Spleen (tissue), 11 donors: ENCODE measurements at regions not wholly inside any gene's neighbourhood (a gene's known extent, or its start where the extent isn't known, plus 50 kb on each side); places are given as distances from the start of the nearest gene placed in this dataset.

Experiments used
- DNase-seq: peaks from one replicate; pipeline ENCODE4 v3.0.0-alpha.2; 2020
- H3K27ac ChIP-seq, 8 donors: fragments of 200-600 bp; sonication (generic) in 7 of 8; 1 replicate in 4 of 8; 2 replicates in 4 of 8; pipeline versions ENCODE4 v1.5.0 to v1.8.0; 2016 to 2021; ENCODE audit warnings: inconsistent platforms in 4 of 8, mild to moderate bottlenecking in 4 of 8, moderate library complexity in 1 of 8
- H3K27me3 ChIP-seq, 7 donors: fragments of 200-600 bp; sonication (generic) in 6 of 7; replicated peaks in 1 of 7; 1 replicate in 4 of 7; 2 replicates in 3 of 7; pipeline versions ENCODE4 v1.5.0 to v1.8.0; 2016 to 2021; ENCODE audit warnings: inconsistent platforms in 3 of 7, mild to moderate bottlenecking in 1 of 7
- H3K36me3 ChIP-seq, 6 donors: fragments of 200-600 bp; sonication (generic) in 5 of 6; 1 replicate in 4 of 6; 2 replicates in 2 of 6; pipeline versions ENCODE4 v1.5.0 to v1.8.0; 2016 to 2021; ENCODE audit warnings: inconsistent platforms in 2 of 6
- H3K4me1 ChIP-seq, 6 donors: fragments of 200-600 bp; sonication (generic) in 5 of 6; 1 replicate in 3 of 6; 2 replicates in 3 of 6; pipeline versions ENCODE4 v1.5.0 to v1.8.0; 2016 to 2021; ENCODE audit warnings: inconsistent platforms in 3 of 6
- H3K4me3 ChIP-seq, 8 donors: fragments of 200-600 bp; sonication (generic) in 7 of 8; 1 replicate in 4 of 8; 2 replicates in 4 of 8; pipeline versions ENCODE4 v1.5.0 to v1.8.0; 2016 to 2021; ENCODE audit warnings: inconsistent platforms in 4 of 8, mild to moderate bottlenecking in 4 of 8, moderate library complexity in 2 of 8
- H3K9me3 ChIP-seq, 8 donors: fragments of 200-600 bp; sonication (generic) in 7 of 8; 1 replicate in 4 of 8; 2 replicates in 4 of 8; pipeline versions ENCODE4 v1.5.0 to v1.8.0; 2016 to 2021; ENCODE audit warnings: inconsistent platforms in 4 of 8
- CTCF ChIP-seq, 11 experiments: fragments of 200-600 bp in 7 of 11; fragments of 450-650 bp in 4 of 11; sonication (generic) in 4 of 11; IDR thresholded peaks in 8 of 11; conservative IDR thresholded peaks in 3 of 11; 1 replicate in 7 of 11; 2 replicates in 4 of 11; pipeline versions ENCODE4 v1.4.0 to v1.8.0; 2016 to 2021; ENCODE audit warnings: antibody characterized with exemption in 11 of 11, inconsistent platforms in 4 of 11, mild to moderate bottlenecking in 1 of 11
- POLR2A ChIP-seq, 3 donors: fragments of 450-650 bp; IDR thresholded peaks; one replicate each; pipeline ENCODE4 v1.5.1; 2017; ENCODE audit warnings: antibody characterized with exemption in 3 of 3, mild to moderate bottlenecking in 1 of 3
- POLR2AphosphoS5 ChIP-seq, 3 donors: sonication (generic); formaldehyde crosslinking; IDR thresholded peaks; one replicate each; pipeline ENCODE4 v1.5.1; 2017; ENCODE audit warnings: antibody characterized with exemption in 3 of 3
- WGBS, 5 donors: extraction: QIAGEN DNeasy Blood & Tissue Kit in 3 of 5; methylation state at CpG; one replicate each; pipeline versions ENCODE4 v1.1.5 to v1.1.7; 2013 to 2018; 5-methylcytosine and 5-hydroxymethylcytosine counted together
- intact Hi-C: fragments of 100-400 bp; cut with DNase I; formaldehyde crosslinking; loops from one replicate; pipeline ENCODE4 v1.15.0; 2023; ENCODE audit warnings: low total_unique reads
- donor health status: healthy with polysubstance abuse.
- donor health status: DM: no; HTN: no; CAD: no; lungs with moderate emphysema.
- donor health status: DM: no; HTN: no; CAD: no.
- donor health status: Bipolar disorder and iron deficiency.
- donor health status: healthy.
- donor health status: DM: no; HTN: no; CAD: no.
- donor health status: DM: yes; HTN: yes; CAD: no.

GRCh38 chr2:156134887-156135286 lies 197.6 kb downstream of the NR4A2 start:
- TF ChIP-seq CTCF (IDR thresholded peaks at IDR 0.05 in 8 of 11, conservative IDR thresholded peaks at IDR 0.05 in 3 of 11): no peak
- no peak for TF ChIP-seq POLR2AphosphoS5 (IDR thresholded peaks at IDR 0.05)
- TF ChIP-seq POLR2A (IDR thresholded peaks at IDR 0.05): no peak
- no peak overlapping the region for H3K4me3 ChIP-seq
- H3K27me3 ChIP-seq: no peaks in the 10 kb centered on the region
- WGBS, 5 donors: 91 to 96% (median 91%) methylated on average over 5 of the region's 5 CpGs
- intact Hi-C loops: no loop called here
- no peaks in the 10 kb centered on the region for H3K36me3 ChIP-seq
- H3K27ac ChIP-seq: no peak overlapping the region
- no peaks in the 10 kb centered on the region for H3K4me1 ChIP-seq
- no peak for DNase-seq
- H3K9me3 ChIP-seq: peaks cover 0 to 1% (median 0%) of the 10 kb centered on the region in 8 donors

GRCh38 chr2:156132941-156133340 lies 199.6 kb downstream of the NR4A2 start:
- H3K9me3 ChIP-seq: no peaks in the 10 kb centered on the region
- no peak overlapping the region for H3K27ac ChIP-seq
- H3K4me3 ChIP-seq: no peak overlapping the region
- WGBS, 5 donors: 79 to 90% (median 86%) methylated on average over 1 of the region's 1 CpG
- DNase-seq: no peak
- no peak for TF ChIP-seq POLR2A (IDR thresholded peaks at IDR 0.05)
- no peak for TF ChIP-seq CTCF (IDR thresholded peaks at IDR 0.05 in 8 of 11, conservative IDR thresholded peaks at IDR 0.05 in 3 of 11)
- no peak for TF ChIP-seq POLR2AphosphoS5 (IDR thresholded peaks at IDR 0.05)
- H3K4me1 ChIP-seq: no peaks in the 10 kb centered on the region
- intact Hi-C loops: no loop called here
- no peaks in the 10 kb centered on the region for H3K27me3 ChIP-seq
- H3K36me3 ChIP-seq: no peaks in the 10 kb centered on the region

- TF ChIP-seq POLR2A (IDR thresholded peaks at IDR 0.05) (no peak), POLR2AphosphoS5 (IDR thresholded peaks at IDR 0.05) (no peak), CTCF (IDR thresholded peaks at IDR 0.05 in 8 of 11, conservative IDR thresholded peaks at IDR 0.05 in 3 of 11) (no peak)
- WGBS, 5 donors: 88 to 98% (median 93%) methylated on average over 2 of the region's 2 CpGs
- no peaks in the 10 kb centered on the region for H3K4me1 ChIP-seq
- no peaks in the 10 kb centered on the region for H3K36me3 ChIP-seq
- intact Hi-C loops: no loop called here
- no peak overlapping the region for H3K27ac ChIP-seq
- no peak overlapping the region for H3K4me3 ChIP-seq
- no peak for DNase-seq
- no peaks in the 10 kb centered on the region for H3K27me3 ChIP-seq
- no peaks in the 10 kb centered on the region for H3K9me3 ChIP-seq
Observed at GRCh38 chr2:156132130-156132529, 200.4 kb downstream of the NR4A2 start.

- 55 to 72% (median 64%) methylated on average over 2 of the region's 2 CpGs for WGBS, 5 donors
- TF ChIP-seq POLR2AphosphoS5 (IDR thresholded peaks at IDR 0.05): no peak
- TF ChIP-seq POLR2A (IDR thresholded peaks at IDR 0.05): no peak
- TF ChIP-seq CTCF (IDR thresholded peaks at IDR 0.05 in 8 of 11, conservative IDR thresholded peaks at IDR 0.05 in 3 of 11): no peak
- Histone ChIP-seq H3K36me3 (no peaks in the 10 kb centered on the region), H3K4me1 (no peaks in the 10 kb centered on the region), H3K4me3 (no peak overlapping the region), H3K27me3 (no peaks in the 10 kb centered on the region), H3K27ac (no peak overlapping the region), H3K9me3 (no peaks in the 10 kb centered on the region)
- intact Hi-C loops: no loop called here
- DNase-seq: no peak
Observed at GRCh38 chr2:156129227-156129626, 203.3 kb downstream of the NR4A2 start.
